ENCODE measurements at regions not wholly inside any gene's neighbourhood (a gene's known extent, or its start where the extent isn't known, plus 50 kb on each side); places are given as distances from the start of the nearest gene placed in this dataset.

- TF ChIP-seq GATA2 (IDR thresholded peaks at IDR 0.05; ENCODE audit: low read depth, low read length) (no peak), GATA3 (IDR thresholded peaks at IDR 0.05; ENCODE audit: low read depth, low read length) (no peak)
These were observed 375.8 kb upstream of the THBS1 start for GRCh38 chr15:39205081-39205480.

Data from SH-SY5Y (cell line).